PC-9 (cell line): ENCODE measurements at regions not wholly inside any gene's neighbourhood (a gene's known extent, or its start where the extent isn't known, plus 50 kb on each side); places are given as distances from the start of the nearest gene placed in this dataset.

Experiments
- BruUV-seq: library from RNA; stranded (reverse); fragments of 400-500 nt; replicated peaks from 2 replicates; lab custom pipeline; 2021; lab: Mats Ljungman, UMichigan
- CTCF ChIA-PET: fragments of 300-600 bp; sonication (Branson Sonifier 250); formaldehyde crosslinking; loops from one replicate; lab custom pipeline; 2022; ENCODE audit warnings: antibody characterized with exemption; lab: Charles Lee
- POLR2A ChIA-PET: fragments of 300-600 bp; sonication (Branson Sonifier 250); formaldehyde crosslinking; loops from one replicate; lab custom pipeline; 2022; ENCODE audit warnings: antibody characterized with exemption; ENCODE audit not compliant: unreplicated experiment; lab: Charles Lee
- DNase-seq, 2 experiments: peaks; one replicate each; pipeline versions ENCODE4 v3.0.0 to v3.0.0-alpha.2; 2015 to 2022; ENCODE audit warnings: mixed read lengths in 1 of 2
- H2AFZ ChIP-seq: fragments of 200-600 bp; sonication (generic); 2 replicates; pipeline ENCODE4 v1.8.1; 2017; ENCODE audit warnings: antibody characterized with exemption
- H3F3A ChIP-seq: fragments of 200-600 bp; sonication (generic); 2 replicates; pipeline ENCODE4 v1.8.1; 2017; ENCODE audit warnings: antibody characterized with exemption, mild to moderate bottlenecking, low read depth; ENCODE audit not compliant: insufficient read depth
- H3K27ac ChIP-seq: fragments of 200-600 bp; sonication (generic); 2 replicates; pipeline ENCODE4 v1.6.1; 2016; ENCODE audit warnings: mixed run types
- H3K27me3 ChIP-seq: fragments of 200-600 bp; sonication (generic); 2 replicates; pipeline ENCODE4 v1.6.1; 2016; ENCODE audit warnings: low read depth, mixed run types; ENCODE audit not compliant: insufficient read depth
- H3K36me3 ChIP-seq: fragments of 200-600 bp; sonication (generic); 2 replicates; pipeline ENCODE4 v1.6.1; 2016; ENCODE audit warnings: low read depth, mixed run types
- H3K4me1 ChIP-seq: fragments of 200-600 bp; sonication (generic); replicated peaks from 2 replicates; pipeline ENCODE4 v1.6.1; 2016; ENCODE audit warnings: mixed run types; ENCODE audit not compliant: insufficient read depth
- H3K4me2 ChIP-seq: fragments of 200-600 bp; sonication (generic); 2 replicates; pipeline ENCODE4 v1.6.1; 2017; ENCODE audit warnings: mixed run types
- H3K4me3 ChIP-seq: fragments of 200-600 bp; sonication (generic); 2 replicates; pipeline ENCODE4 v1.6.1; 2016; ENCODE audit warnings: mixed run types
- H3K79me2 ChIP-seq: fragments of 200-600 bp; sonication (generic); 2 replicates; pipeline ENCODE4 v1.6.1; 2017; ENCODE audit warnings: low read depth, mixed run types
- H3K9me2 ChIP-seq: fragments of 200-600 bp; sonication (generic); 2 replicates; pipeline ENCODE4 v1.8.1; 2017; ENCODE audit warnings: mild to moderate bottlenecking; ENCODE audit not compliant: insufficient read depth
- H3K9me3 ChIP-seq: fragments of 200-600 bp; sonication (generic); 2 replicates; pipeline ENCODE4 v1.8.1; 2016; ENCODE audit warnings: low read depth; ENCODE audit not compliant: insufficient read depth
- H4K20me1 ChIP-seq: fragments of 200-600 bp; sonication (generic); 2 replicates; pipeline ENCODE4 v1.8.1; 2017; ENCODE audit not compliant: insufficient read depth
- EZH2 ChIP-seq: fragments of 200-600 bp; sonication (generic); IDR thresholded peaks from 2 replicates; pipeline ENCODE4 v1.8.0; 2017; ENCODE audit warnings: antibody characterized with exemption, low read depth
- intact Hi-C: fragments of 100-400 bp; cut with micrococcal nuclease; formaldehyde crosslinking; loops from one replicate; pipeline ENCODE4 v1.10.0; 2022; ENCODE audit not compliant: unreplicated experiment
- TF ChIP-seq, protein P1 (sequence below): fragments of 200-600 bp; sonication (generic); conservative IDR thresholded peaks from 2 replicates; pipeline ENCODE4 v1.6.1; 2017; ENCODE audit warnings: mixed run types, antibody characterized with exemption, mild to moderate bottlenecking, moderate library complexity

GRCh38 chr16:6125483-6126259, 1028.1 kb upstream of the EEF2KMT start:
- Histone ChIP-seq H3K9me3 (no peaks in the 10 kb centered on the region), H4K20me1 (no peaks in the 10 kb centered on the region), H3K4me2 (no peak overlapping the region), H3K36me3 (no peaks in the 10 kb centered on the region), H3K79me2 (no peaks in the 10 kb centered on the region), H3F3A (no peaks in the 10 kb centered on the region), H2AFZ (no peak overlapping the region), H3K4me3 (no peak overlapping the region), H3K4me1 (no peaks in the 10 kb centered on the region), H3K27me3 (no peaks in the 10 kb centered on the region), H3K9me2 (no peaks in the 10 kb centered on the region), H3K27ac (no peak overlapping the region)
- no peak for DNase-seq
- intact Hi-C loops = no loop called here
- TF ChIP-seq EZH2 = no peak
- TF ChIP-seq, protein P1, sequence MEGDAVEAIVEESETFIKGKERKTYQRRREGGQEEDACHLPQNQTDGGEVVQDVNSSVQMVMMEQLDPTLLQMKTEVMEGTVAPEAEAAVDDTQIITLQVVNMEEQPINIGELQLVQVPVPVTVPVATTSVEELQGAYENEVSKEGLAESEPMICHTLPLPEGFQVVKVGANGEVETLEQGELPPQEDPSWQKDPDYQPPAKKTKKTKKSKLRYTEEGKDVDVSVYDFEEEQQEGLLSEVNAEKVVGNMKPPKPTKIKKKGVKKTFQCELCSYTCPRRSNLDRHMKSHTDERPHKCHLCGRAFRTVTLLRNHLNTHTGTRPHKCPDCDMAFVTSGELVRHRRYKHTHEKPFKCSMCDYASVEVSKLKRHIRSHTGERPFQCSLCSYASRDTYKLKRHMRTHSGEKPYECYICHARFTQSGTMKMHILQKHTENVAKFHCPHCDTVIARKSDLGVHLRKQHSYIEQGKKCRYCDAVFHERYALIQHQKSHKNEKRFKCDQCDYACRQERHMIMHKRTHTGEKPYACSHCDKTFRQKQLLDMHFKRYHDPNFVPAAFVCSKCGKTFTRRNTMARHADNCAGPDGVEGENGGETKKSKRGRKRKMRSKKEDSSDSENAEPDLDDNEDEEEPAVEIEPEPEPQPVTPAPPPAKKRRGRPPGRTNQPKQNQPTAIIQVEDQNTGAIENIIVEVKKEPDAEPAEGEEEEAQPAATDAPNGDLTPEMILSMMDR = no peak
- no TSS peak for BruUV-seq
- CTCF ChIA-PET = no interaction called here
- POLR2A ChIA-PET = no interaction called here

GRCh38 chr16:6124136-6124535, 1026.5 kb upstream of the EEF2KMT start:
- Histone ChIP-seq H2AFZ (no peak overlapping the region), H3K4me1 (no peaks in the 10 kb centered on the region), H3F3A (no peaks in the 10 kb centered on the region), H3K4me3 (no peak overlapping the region), H4K20me1 (no peaks in the 10 kb centered on the region), H3K79me2 (no peaks in the 10 kb centered on the region), H3K27me3 (no peaks in the 10 kb centered on the region), H3K9me3 (no peaks in the 10 kb centered on the region), H3K27ac (no peak overlapping the region), H3K4me2 (no peak overlapping the region), H3K9me2 (no peaks in the 10 kb centered on the region), H3K36me3 (no peaks in the 10 kb centered on the region)
- intact Hi-C loops = no loop called here
- TF ChIP-seq EZH2 = no peak
- TF ChIP-seq, protein P1 = no peak
- CTCF ChIA-PET = no interaction called here
- POLR2A ChIA-PET = no interaction called here
- DNase-seq = no peak
- BruUV-seq = no TSS peak

GRCh38 chr16:6122401-6122800, 1024.8 kb upstream of the EEF2KMT start:
- ChIA-PET POLR2A (no interaction called here), CTCF (no interaction called here)
- Histone ChIP-seq H3K4me2 (no peak overlapping the region), H3K27ac (no peak overlapping the region), H3K4me1 (no peaks in the 10 kb centered on the region), H3K36me3 (no peaks in the 10 kb centered on the region), H3K79me2 (no peaks in the 10 kb centered on the region), H3K4me3 (no peak overlapping the region), H2AFZ (no peak overlapping the region), H3F3A (no peaks in the 10 kb centered on the region), H3K27me3 (no peaks in the 10 kb centered on the region), H4K20me1 (no peaks in the 10 kb centered on the region), H3K9me2 (no peaks in the 10 kb centered on the region), H3K9me3 (no peaks in the 10 kb centered on the region)
- no TSS peak for BruUV-seq
- intact Hi-C loops = no loop called here
- no peak for TF ChIP-seq EZH2
- TF ChIP-seq, protein P1 = no peak
- DNase-seq = no peak
